ENCODE measurements at regions not wholly inside any gene's neighbourhood (a gene's known extent, or its start where the extent isn't known, plus 50 kb on each side); places are given as distances from the start of the nearest gene placed in this dataset.

GRCh38 chr4:157443537-157443936, 223.0 kb downstream of the GRIA2 start:
- Mint-ChIP-seq H3K36me3 (ENCODE audit: insufficient read depth, unreplicated experiment) (no peaks in the 10 kb centered on the region), H3K27me3 (ENCODE audit: insufficient read depth, unreplicated experiment) (no peaks in the 10 kb centered on the region), H3K4me1 (ENCODE audit: low read depth, unreplicated experiment) (no peaks in the 10 kb centered on the region), H3K27ac (ENCODE audit: unreplicated experiment) (no peak overlapping the region), H3K4me3 (ENCODE audit: unreplicated experiment) (no peak overlapping the region), H3K9me3 (ENCODE audit: unreplicated experiment) (no peaks in the 10 kb centered on the region)
- H3K4me3 ChIP-seq (ENCODE audit: low read depth, low read length): no peak overlapping the region
- BruUV-seq (replicated peaks): no TSS peak
- no peaks in the 10 kb centered on the region for H3K9me3 ChIP-seq
- intact Hi-C loops (cut with micrococcal nuclease; ENCODE audit: unreplicated experiment): no loop called here
- H3K27me3 ChIP-seq (replicated peaks; ENCODE audit: control insufficient read depth, insufficient read depth, low read length): no peaks in the 10 kb centered on the region
- H3K36me3 ChIP-seq (ENCODE audit: control insufficient read depth, insufficient read depth, low read length): no peaks in the 10 kb centered on the region
- H3K4me1 ChIP-seq: no peaks in the 10 kb centered on the region
- ChIA-PET POLR2A (no interaction called here), CTCF (no interaction called here)
- no peak for DNase-seq
- no peak for TF ChIP-seq CTCF (IDR thresholded peaks at IDR 0.05; ENCODE audit: insufficient read depth in 1 of 2, low read depth in 1 of 2, low read length in 1 of 2, severe bottlenecking in 1 of 2, unreplicated experiment in 1 of 2)

GRCh38 chr4:157425897-157426296, 205.4 kb downstream of the GRIA2 start:
- TF ChIP-seq CTCF (IDR thresholded peaks at IDR 0.05; ENCODE audit: insufficient read depth in 1 of 2, low read depth in 1 of 2, low read length in 1 of 2, severe bottlenecking in 1 of 2, unreplicated experiment in 1 of 2): no peak

GRCh38 chr4:157423526-157424020, 203.0 kb downstream of the GRIA2 start:
- TF ChIP-seq CTCF (IDR thresholded peaks at IDR 0.05; ENCODE audit: insufficient read depth in 1 of 2, low read depth in 1 of 2, low read length in 1 of 2, severe bottlenecking in 1 of 2, unreplicated experiment in 1 of 2): no peak
- H3K4me3 ChIP-seq (ENCODE audit: low read depth, low read length): no peak overlapping the region
- H3K4me1 Mint-ChIP-seq (ENCODE audit: low read depth, unreplicated experiment): no peaks in the 10 kb centered on the region
- H3K27me3 ChIP-seq (replicated peaks; ENCODE audit: control insufficient read depth, insufficient read depth, low read length): no peaks in the 10 kb centered on the region
- CTCF ChIA-PET: no interaction called here
- no peak for DNase-seq
- H3K4me1 ChIP-seq: no peaks in the 10 kb centered on the region
- no peaks in the 10 kb centered on the region for H3K36me3 Mint-ChIP-seq (ENCODE audit: insufficient read depth, unreplicated experiment)
- BruUV-seq (replicated peaks): no TSS peak
- H3K4me3 Mint-ChIP-seq (ENCODE audit: unreplicated experiment): no peak overlapping the region
- no peaks in the 10 kb centered on the region for H3K36me3 ChIP-seq (ENCODE audit: control insufficient read depth, insufficient read depth, low read length)
- H3K9me3 Mint-ChIP-seq (ENCODE audit: unreplicated experiment): peaks cover 10% of the 10 kb centered on the region
- no peaks in the 10 kb centered on the region for H3K27me3 Mint-ChIP-seq (ENCODE audit: insufficient read depth, unreplicated experiment)
- intact Hi-C loops (cut with micrococcal nuclease; ENCODE audit: unreplicated experiment): no loop called here
- H3K27ac Mint-ChIP-seq (ENCODE audit: unreplicated experiment): no peak overlapping the region
- no peaks in the 10 kb centered on the region for H3K9me3 ChIP-seq
- POLR2A ChIA-PET: no interaction called here

More at GRCh38 chr4:157425897-157426296, 205.4 kb downstream of the GRIA2 start:
- no TSS peak for BruUV-seq (replicated peaks)
- Mint-ChIP-seq H3K4me1 (ENCODE audit: low read depth, unreplicated experiment) (no peaks in the 10 kb centered on the region), H3K27me3 (ENCODE audit: insufficient read depth, unreplicated experiment) (no peaks in the 10 kb centered on the region), H3K4me3 (ENCODE audit: unreplicated experiment) (no peak overlapping the region), H3K9me3 (ENCODE audit: unreplicated experiment) (peaks cover 10% of the 10 kb centered on the region), H3K27ac (ENCODE audit: unreplicated experiment) (no peak overlapping the region), H3K36me3 (ENCODE audit: insufficient read depth, unreplicated experiment) (no peaks in the 10 kb centered on the region)
- no peaks in the 10 kb centered on the region for H3K4me1 ChIP-seq
- H3K9me3 ChIP-seq: no peaks in the 10 kb centered on the region
- no peak overlapping the region for H3K4me3 ChIP-seq (ENCODE audit: low read depth, low read length)
- no peak for DNase-seq
- no peaks in the 10 kb centered on the region for H3K27me3 ChIP-seq (replicated peaks; ENCODE audit: control insufficient read depth, insufficient read depth, low read length)
- intact Hi-C loops (cut with micrococcal nuclease; ENCODE audit: unreplicated experiment): no loop called here
- POLR2A ChIA-PET: no interaction called here
- CTCF ChIA-PET: no interaction called here
- no peaks in the 10 kb centered on the region for H3K36me3 ChIP-seq (ENCODE audit: control insufficient read depth, insufficient read depth, low read length)
